ENCODE measurements at regions not wholly inside any gene's neighbourhood (a gene's known extent, or its start where the extent isn't known, plus 50 kb on each side); places are given as distances from the start of the nearest gene placed in this dataset.

GRCh38 chr1:98054367-98054701 is 133.5 kb upstream of the DPYD start:
- CTCF ChIA-PET = interaction anchor here (0.6 to 9.7 kb wide), 17 partner anchors 8 to 1089 kb away, joined by 3 to 124 read pairs (median 4); no protein-coding TSS in a partner anchor
- DNase-seq (ENCODE audit: low read depth, low spot score) = no peak
- Histone ChIP-seq H3K27me3 (ENCODE audit: control insufficient read depth, insufficient read depth, low read length) (no peaks in the 10 kb centered on the region), H3K4me3 (ENCODE audit: low read depth, low read length) (peak overlapping the region; percentile 51), H3K27ac (ENCODE audit: low read depth, low read length) (no peak overlapping the region), H3K9me3 (ENCODE audit: control insufficient read depth, insufficient read depth, low read length) (no peaks in the 10 kb centered on the region)
- no peak for TF ChIP-seq CTCF (IDR thresholded peaks at IDR 0.05; ENCODE audit: low read depth, low read length)
- POLR2A ChIA-PET = no interaction called here

GRCh38 chr1:98053471-98054366 is 132.9 kb upstream of the DPYD start:
- peak overlapping the region; percentile 88 for H3K27ac ChIP-seq (ENCODE audit: low read depth, low read length)
- H3K27me3 ChIP-seq (ENCODE audit: control insufficient read depth, insufficient read depth, low read length) = no peaks in the 10 kb centered on the region
- no peaks in the 10 kb centered on the region for H3K9me3 ChIP-seq (ENCODE audit: control insufficient read depth, insufficient read depth, low read length)
- TF ChIP-seq CTCF (IDR thresholded peaks at IDR 0.05; ENCODE audit: low read depth, low read length) = peak; percentile 69
- DNase-seq (ENCODE audit: low read depth, low spot score) = no peak
- POLR2A ChIA-PET = interaction anchor here (0.6 to 1.0 kb wide), 3 partner anchors 226 to 526 kb away, joined by 3 to 4 read pairs (median 3); no protein-coding TSS in a partner anchor
- peak overlapping the region; percentile 53 for H3K4me3 ChIP-seq (ENCODE audit: low read depth, low read length)
- CTCF ChIA-PET = interaction anchor here (0.6 to 9.7 kb wide), 23 partner anchors 9 to 1088 kb away, joined by 3 to 124 read pairs (median 4); no protein-coding TSS in a partner anchor

GRCh38 chr1:98051065-98051675 is 130.3 kb upstream of the DPYD start:
- ChIA-PET CTCF (interaction anchor here (0.6 to 9.7 kb wide), 31 partner anchors 9 to 1131 kb away, joined by 3 to 124 read pairs (median 3); no protein-coding TSS in a partner anchor), POLR2A (interaction anchor here (0.6 kb wide), 1 partner anchor 474 kb away, joined by 3 read pairs; no protein-coding TSS in a partner anchor)
- no peak overlapping the region for H3K4me3 ChIP-seq (ENCODE audit: low read depth, low read length)
- DNase-seq (ENCODE audit: low read depth, low spot score) = no peak
- H3K27ac ChIP-seq (ENCODE audit: low read depth, low read length) = no peak overlapping the region
- TF ChIP-seq CTCF (IDR thresholded peaks at IDR 0.05; ENCODE audit: low read depth, low read length) = peak; percentile 95
- H3K9me3 ChIP-seq (ENCODE audit: control insufficient read depth, insufficient read depth, low read length) = no peaks in the 10 kb centered on the region
- no peaks in the 10 kb centered on the region for H3K27me3 ChIP-seq (ENCODE audit: control insufficient read depth, insufficient read depth, low read length)

- ChIA-PET POLR2A (interaction anchor here (0.6 kb wide), 1 partner anchor 956 kb away, joined by 4 read pairs; no protein-coding TSS in a partner anchor), CTCF (interaction anchor here (0.6 to 4.4 kb wide), 4 partner anchors 47 to 716 kb away, joined by 3 to 44 read pairs (median 4); no protein-coding TSS in a partner anchor)
- DNase-seq (ENCODE audit: low read depth, low spot score) = no peak
- Histone ChIP-seq H3K27me3 (ENCODE audit: control insufficient read depth, insufficient read depth, low read length) (no peaks in the 10 kb centered on the region), H3K4me3 (ENCODE audit: low read depth, low read length) (peak overlapping the region; percentile 61), H3K27ac (ENCODE audit: low read depth, low read length) (no peak overlapping the region), H3K9me3 (ENCODE audit: control insufficient read depth, insufficient read depth, low read length) (no peaks in the 10 kb centered on the region)
- TF ChIP-seq CTCF (IDR thresholded peaks at IDR 0.05; ENCODE audit: low read depth, low read length) = no peak
Measured at GRCh38 chr1:98049370-98050135, 128.7 kb upstream of the DPYD start.
